GM12872 (cell line): ENCODE measurements at regions not wholly inside any gene's neighbourhood (a gene's known extent, or its start where the extent isn't known, plus 50 kb on each side); places are given as distances from the start of the nearest gene placed in this dataset.

ENCODE experiments used
- CTCF ChIP-seq: IDR thresholded peaks from 3 replicates; pipeline ENCODE4 v1.5.1; 2011; ENCODE audit warnings: low read depth, mild to moderate bottlenecking, low read length, moderate library complexity; ENCODE audit not compliant: insufficient read depth

DNA sequence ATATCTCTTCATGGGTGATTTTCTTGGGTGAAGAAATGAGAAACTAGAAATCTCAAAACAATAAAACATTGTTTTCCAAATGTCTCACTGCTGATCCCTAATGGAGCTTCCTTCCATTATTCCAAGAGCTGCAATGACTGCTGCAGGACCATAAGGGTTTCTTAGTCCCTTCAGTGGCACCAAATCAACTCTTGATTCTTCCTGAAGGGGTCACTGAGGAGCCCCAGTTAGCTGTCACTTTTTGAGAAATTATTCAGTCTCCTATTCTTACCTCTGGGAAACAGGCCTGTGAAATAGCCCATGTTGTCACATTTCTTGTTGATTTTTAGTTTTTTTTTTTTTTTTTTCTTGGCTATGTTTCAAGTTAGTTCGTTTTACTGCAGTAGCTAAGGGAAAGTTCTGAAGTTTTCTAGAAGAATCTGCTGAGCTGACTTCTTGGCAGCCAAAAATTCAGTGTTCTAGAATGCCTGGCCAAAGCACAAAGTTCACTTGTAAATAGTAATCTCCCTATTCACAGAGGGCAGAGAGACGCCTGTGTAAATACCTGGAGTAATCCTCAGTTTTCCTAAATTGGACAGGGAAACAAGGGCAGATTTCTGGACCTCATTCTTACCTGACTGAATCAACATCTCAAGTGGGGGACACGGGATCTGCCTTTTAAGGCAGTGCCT, 480.0 kb downstream of the RIT2 start:
- no peak for TF ChIP-seq CTCF

- TF ChIP-seq CTCF, result no peak
These were observed 479.2 kb downstream of the RIT2 start for GRCh38 chr18:42636309-42636708.

- TF ChIP-seq CTCF, result no peak
These were observed 475.3 kb downstream of the RIT2 start for GRCh38 chr18:42640160-42640559.

DNA sequence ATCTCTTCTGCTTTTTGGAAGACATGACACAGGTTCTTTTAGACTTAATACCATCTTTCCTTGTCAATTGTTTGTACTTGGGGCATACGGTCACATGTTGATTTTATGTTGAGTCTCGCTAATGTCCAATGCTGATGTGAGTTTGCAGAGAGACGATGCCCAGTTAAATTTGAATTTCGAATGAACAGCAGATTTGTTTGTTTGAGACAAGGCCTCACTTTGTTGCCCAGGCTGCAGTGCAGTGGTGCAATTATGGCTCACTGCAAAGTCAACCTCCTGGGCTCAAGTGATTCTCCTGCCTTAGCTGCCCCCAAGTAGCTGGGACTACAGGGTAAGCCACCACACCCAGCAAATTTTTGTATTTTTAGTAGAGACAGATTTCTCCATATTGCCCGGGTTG, 473.5 kb downstream of the RIT2 start:
- no peak for TF ChIP-seq CTCF

GRCh38 chr18:42644729-42645131, 470.8 kb downstream of the RIT2 start:
- no peak for TF ChIP-seq CTCF

DNA sequence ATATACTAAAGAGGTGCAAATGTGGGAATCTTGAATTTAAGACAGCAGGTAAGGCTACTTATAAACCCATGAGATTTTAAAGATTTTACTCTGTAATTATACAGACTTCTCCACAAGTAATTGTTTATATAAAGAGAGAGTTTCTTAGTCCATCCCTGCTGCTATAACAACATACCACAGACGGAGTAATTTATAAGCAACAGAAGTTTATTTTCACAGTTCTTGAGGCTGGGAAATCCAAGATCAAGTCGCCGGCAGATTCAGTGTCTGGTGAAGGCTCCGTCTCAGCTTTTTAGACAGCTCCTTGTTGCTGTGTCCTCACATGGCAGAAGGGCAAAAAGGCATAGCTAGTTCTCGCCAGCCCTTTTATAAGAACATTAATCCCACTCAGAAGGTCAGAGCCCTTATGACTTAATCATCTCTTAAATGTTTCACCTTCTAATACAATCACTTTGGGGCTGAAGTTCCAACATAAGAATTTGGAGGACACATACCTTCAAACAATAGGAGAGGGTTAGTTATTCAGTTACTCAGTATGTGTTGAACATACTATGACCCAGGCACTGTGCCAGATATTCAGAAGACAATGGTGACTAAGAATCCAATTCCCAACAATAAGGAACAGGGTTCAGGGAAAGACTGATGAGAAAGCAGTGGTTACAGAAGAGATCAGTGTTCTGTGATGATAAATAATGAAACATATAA, 466.0 kb downstream of the RIT2 start:
- TF ChIP-seq CTCF, result no peak

DNA sequence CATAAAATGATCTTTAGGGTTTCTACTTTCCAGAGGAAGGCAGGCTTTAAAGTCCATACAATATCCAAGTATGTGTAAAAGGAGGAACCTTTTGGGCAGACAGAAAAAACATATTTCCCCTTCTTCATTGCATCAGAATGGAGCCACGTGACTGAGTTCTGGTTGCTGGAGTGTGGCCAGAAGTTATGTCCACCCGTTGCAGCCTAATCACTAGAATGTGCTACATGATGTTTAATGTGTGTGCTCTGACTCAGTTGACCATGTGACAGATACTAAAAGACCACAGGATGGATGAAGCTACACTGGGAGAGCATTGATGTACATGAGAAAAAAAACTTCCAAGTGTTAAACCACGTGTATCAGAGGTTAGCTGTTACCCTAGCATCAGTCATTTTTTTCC, 460.9 kb downstream of the RIT2 start:
- TF ChIP-seq CTCF, result no peak
